Vagina (tissue), 2 donors: ENCODE measurements at regions not wholly inside any gene's neighbourhood (a gene's known extent, or its start where the extent isn't known, plus 50 kb on each side); places are given as distances from the start of the nearest gene placed in this dataset.

ENCODE experiments used
- CTCF ChIP-seq, 3 experiments: fragments of 450-650 bp in 2 of 3; fragments of 200-600 bp in 1 of 3; sonication (generic) in 1 of 3; IDR thresholded peaks; one replicate each; pipeline ENCODE4 v1.5.1; 2017 to 2019; ENCODE audit warnings: antibody characterized with exemption in 3 of 3, mild to moderate bottlenecking in 2 of 3, moderate library complexity in 2 of 3
- POLR2A ChIP-seq, 2 donors: fragments of 450-650 bp; IDR thresholded peaks; one replicate each; pipeline ENCODE4 v1.6.1; 2017; ENCODE audit warnings: antibody characterized with exemption in 2 of 2, mild to moderate bottlenecking in 2 of 2, moderate library complexity in 2 of 2

GRCh38 chr2:149719695-149720094 is 132.1 kb upstream of the MMADHC start:
- TF ChIP-seq POLR2A (IDR thresholded peaks at IDR 0.05) (no peak), CTCF (IDR thresholded peaks at IDR 0.05) (no peak)
